ENCODE measurements at regions not wholly inside any gene's neighbourhood (a gene's known extent, or its start where the extent isn't known, plus 50 kb on each side); places are given as distances from the start of the nearest gene placed in this dataset.
"Not testable (repeated sequence)": the region's sequence is repeated elsewhere in the genome, so short reads cannot be mapped to it uniquely, and the experiment has no call there.

GRCh38 chr4:112726041-112726440, 89.1 kb downstream of the LARP7 start:
- Histone ChIP-seq H3K9me3 (ENCODE audit: low read length) (no peaks in the 10 kb centered on the region), H4K20me1 (ENCODE audit: insufficient read depth) (no peaks in the 10 kb centered on the region), H3K79me2 (replicated peaks; ENCODE audit: insufficient read depth, low read length) (no peaks in the 10 kb centered on the region), H3K4me3 (ENCODE audit: low read length) (no peak overlapping the region), H3K36me3 (ENCODE audit: insufficient read depth, low read length) (no peaks in the 10 kb centered on the region), H3K27ac (ENCODE audit: low read length) (no peak overlapping the region), H3K9ac (ENCODE audit: low read length) (no peak overlapping the region), H3K4me2 (ENCODE audit: low read length) (no peak overlapping the region), H3K9me2 (ENCODE audit: insufficient read depth, low read length) (no peaks in the 10 kb centered on the region), H3K27me3 (ENCODE audit: insufficient read depth, low read depth, low read length) (no peaks in the 10 kb centered on the region), H3F3A (ENCODE audit: insufficient read depth, low read length, poor library complexity, severe bottlenecking) (no peaks in the 10 kb centered on the region), H2AFZ (ENCODE audit: low read depth, low read length) (no peak overlapping the region)
- TF ChIP-seq TAF1 (IDR thresholded peaks at IDR 0.05; ENCODE audit: low read depth) (no peak), MXI1 (conservative IDR thresholded peaks at IDR 0.05; ENCODE audit: poor library complexity, severe bottlenecking) (no peak), EP300 (conservative IDR thresholded peaks at IDR 0.05; ENCODE audit: poor library complexity, severe bottlenecking) (no peak), EZH2 (IDR thresholded peaks at IDR 0.05; ENCODE audit: borderline replicate concordance, insufficient read depth, low read length, poor library complexity, severe bottlenecking) (no peak), POLR2AphosphoS5 (IDR thresholded peaks at IDR 0.05) (no peak), REST (IDR thresholded peaks at IDR 0.05; ENCODE audit: borderline replicate concordance) (no peak), CTCF (IDR thresholded peaks at IDR 0.05; ENCODE audit: poor library complexity, severe bottlenecking) (no peak), RAD21 (conservative IDR thresholded peaks at IDR 0.05) (no peak)

GRCh38 chr4:112727728-112728127, 90.8 kb downstream of the LARP7 start:
- H3K4me2 ChIP-seq (ENCODE audit: low read length); H3K27me3 ChIP-seq (ENCODE audit: insufficient read depth, low read depth, low read length); H3K36me3 ChIP-seq (ENCODE audit: insufficient read depth, low read length); H3K27ac ChIP-seq (ENCODE audit: low read length); H3K9me2 ChIP-seq (ENCODE audit: insufficient read depth, low read length); H3K9ac ChIP-seq (ENCODE audit: low read length); H3K79me2 ChIP-seq (replicated peaks; ENCODE audit: insufficient read depth, low read length); H2AFZ ChIP-seq (ENCODE audit: low read depth, low read length); H3K4me3 ChIP-seq (ENCODE audit: low read length); H3F3A ChIP-seq (ENCODE audit: insufficient read depth, low read length, poor library complexity, severe bottlenecking); H4K20me1 ChIP-seq (ENCODE audit: insufficient read depth); H3K9me3 ChIP-seq (ENCODE audit: low read length): not testable (repeated sequence)

GRCh38 chr4:112731715-112732114, 94.8 kb downstream of the LARP7 start:
- no peaks in the 10 kb centered on the region for H3K9me2 ChIP-seq (ENCODE audit: insufficient read depth, low read length)
- no peaks in the 10 kb centered on the region for H3K9me3 ChIP-seq (ENCODE audit: low read length)
- no peaks in the 10 kb centered on the region for H3K79me2 ChIP-seq (replicated peaks; ENCODE audit: insufficient read depth, low read length)
- TF ChIP-seq REST (IDR thresholded peaks at IDR 0.05; ENCODE audit: borderline replicate concordance) (no peak), SMC3 (conservative IDR thresholded peaks at IDR 0.05; ENCODE audit: poor library complexity) (no peak), TAF1 (IDR thresholded peaks at IDR 0.05; ENCODE audit: low read depth) (no peak), EZH2 (IDR thresholded peaks at IDR 0.05; ENCODE audit: borderline replicate concordance, insufficient read depth, low read length, poor library complexity, severe bottlenecking) (no peak), RAD21 (conservative IDR thresholded peaks at IDR 0.05) (no peak), POLR2AphosphoS5 (IDR thresholded peaks at IDR 0.05) (no peak), MXI1 (conservative IDR thresholded peaks at IDR 0.05; ENCODE audit: poor library complexity, severe bottlenecking) (no peak), CTCF (IDR thresholded peaks at IDR 0.05; ENCODE audit: poor library complexity, severe bottlenecking) (no peak), EP300 (conservative IDR thresholded peaks at IDR 0.05; ENCODE audit: poor library complexity, severe bottlenecking) (no peak)
- no peak overlapping the region for H3K27ac ChIP-seq (ENCODE audit: low read length)
- no peak overlapping the region for H3K4me2 ChIP-seq (ENCODE audit: low read length)
- no peaks in the 10 kb centered on the region for H3F3A ChIP-seq (ENCODE audit: insufficient read depth, low read length, poor library complexity, severe bottlenecking)
- no peak overlapping the region for H3K9ac ChIP-seq (ENCODE audit: low read length)
- H3K4me3 ChIP-seq (ENCODE audit: low read length) = no peak overlapping the region
- H3K36me3 ChIP-seq (ENCODE audit: insufficient read depth, low read length) = no peaks in the 10 kb centered on the region
- no peaks in the 10 kb centered on the region for H3K27me3 ChIP-seq (ENCODE audit: insufficient read depth, low read depth, low read length)
- H4K20me1 ChIP-seq (ENCODE audit: insufficient read depth) = no peaks in the 10 kb centered on the region
- no peak overlapping the region for H2AFZ ChIP-seq (ENCODE audit: low read depth, low read length)

All from neural cell (in vitro differentiated cells).